ENCODE measurements at regions not wholly inside any gene's neighbourhood (a gene's known extent, or its start where the extent isn't known, plus 50 kb on each side); places are given as distances from the start of the nearest gene placed in this dataset.
A peak's percentile ranks its signal among the peaks of the same experiment; 100 is the strongest.

DNA sequence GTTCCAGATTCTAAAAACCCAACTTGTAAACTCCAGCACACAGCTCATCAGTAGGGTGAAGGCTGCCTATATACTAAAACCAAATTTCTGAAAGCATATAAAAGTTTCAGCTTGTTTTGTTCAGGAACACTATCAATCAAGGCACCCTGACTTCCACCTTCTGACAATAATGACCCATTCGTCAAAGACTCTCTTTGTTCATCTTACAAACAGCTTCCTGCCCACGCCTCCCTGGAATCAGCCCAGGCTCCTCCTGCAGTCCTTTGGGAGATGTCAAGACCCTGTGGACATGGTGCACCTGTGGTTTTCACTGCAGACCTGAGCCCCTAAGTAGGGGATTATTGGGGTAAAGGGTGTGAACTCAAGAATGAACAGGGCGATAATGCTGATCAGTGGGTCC lies 178.9 kb upstream of the CAMK1G start:
- H3K4me3 ChIP-seq (ENCODE audit: control insufficient read depth, low read depth, low read length), result no peak overlapping the region
- DNase-seq (ENCODE audit: low read depth), result no peak
- no peak for TF ChIP-seq CTCF (IDR thresholded peaks at IDR 0.05; ENCODE audit: control insufficient read depth, insufficient read depth, low read depth, low read length, missing control alignments)

- DNase-seq (ENCODE audit: low read depth), result peak; percentile 27
- no peak overlapping the region for H3K4me3 ChIP-seq (ENCODE audit: control insufficient read depth, low read depth, low read length)
- no peak for TF ChIP-seq CTCF (IDR thresholded peaks at IDR 0.05; ENCODE audit: control insufficient read depth, insufficient read depth, low read depth, low read length, missing control alignments)
These were observed 178.2 kb upstream of the CAMK1G start for GRCh38 chr1:209405183-209405814.

GRCh38 chr1:209406168-209406567 lies 177.3 kb upstream of the CAMK1G start:
- TF ChIP-seq CTCF (IDR thresholded peaks at IDR 0.05; ENCODE audit: control insufficient read depth, insufficient read depth, low read depth, low read length, missing control alignments), result no peak
- no peak for DNase-seq (ENCODE audit: low read depth)
- H3K4me3 ChIP-seq (ENCODE audit: control insufficient read depth, low read depth, low read length), result no peak overlapping the region

DNA sequence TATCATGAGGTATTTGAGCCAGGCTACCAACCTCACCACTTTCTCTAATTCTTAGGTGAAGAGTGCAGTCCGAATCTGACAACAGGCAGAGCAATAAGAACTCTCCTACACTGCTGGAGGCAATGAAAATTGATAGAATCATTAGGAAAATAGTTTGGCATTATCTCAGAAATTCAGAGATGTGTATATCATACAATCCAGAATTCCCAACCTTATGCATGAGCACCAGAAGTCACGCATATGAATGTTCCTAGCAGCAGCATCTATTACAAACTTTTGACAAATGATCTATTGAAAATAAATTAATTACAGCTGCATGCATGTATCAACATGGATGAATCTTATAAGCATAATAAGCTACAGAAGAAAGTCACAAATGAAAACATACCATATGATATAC lies 176.9 kb upstream of the CAMK1G start:
- no peak for TF ChIP-seq CTCF (IDR thresholded peaks at IDR 0.05; ENCODE audit: control insufficient read depth, insufficient read depth, low read depth, low read length, missing control alignments)
- no peak overlapping the region for H3K4me3 ChIP-seq (ENCODE audit: control insufficient read depth, low read depth, low read length)
- DNase-seq (ENCODE audit: low read depth), result no peak

DNA sequence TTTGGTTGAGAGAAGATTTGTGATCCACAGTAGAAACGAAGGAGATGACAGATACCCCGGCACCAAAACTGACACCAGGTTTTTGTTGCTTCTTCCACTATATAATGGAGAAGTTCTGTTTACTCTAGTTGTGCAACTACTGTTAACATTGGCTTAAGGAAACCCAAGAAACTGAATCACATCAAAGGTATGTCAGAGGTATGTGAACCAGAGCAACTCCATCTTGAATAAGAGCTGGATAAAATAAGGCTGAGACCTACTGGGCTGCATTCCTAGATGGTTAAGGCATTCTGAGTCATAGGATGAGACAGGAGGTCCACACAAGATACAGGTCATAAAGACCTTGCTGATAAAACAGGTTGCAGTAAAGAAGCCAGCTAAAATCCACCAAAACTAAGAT lies 173.7 kb upstream of the CAMK1G start:
- no peak overlapping the region for H3K4me3 ChIP-seq (ENCODE audit: control insufficient read depth, low read depth, low read length)
- DNase-seq (ENCODE audit: low read depth), result peak; percentile 62
- TF ChIP-seq CTCF (IDR thresholded peaks at IDR 0.05; ENCODE audit: control insufficient read depth, insufficient read depth, low read depth, low read length, missing control alignments), result no peak

DNA sequence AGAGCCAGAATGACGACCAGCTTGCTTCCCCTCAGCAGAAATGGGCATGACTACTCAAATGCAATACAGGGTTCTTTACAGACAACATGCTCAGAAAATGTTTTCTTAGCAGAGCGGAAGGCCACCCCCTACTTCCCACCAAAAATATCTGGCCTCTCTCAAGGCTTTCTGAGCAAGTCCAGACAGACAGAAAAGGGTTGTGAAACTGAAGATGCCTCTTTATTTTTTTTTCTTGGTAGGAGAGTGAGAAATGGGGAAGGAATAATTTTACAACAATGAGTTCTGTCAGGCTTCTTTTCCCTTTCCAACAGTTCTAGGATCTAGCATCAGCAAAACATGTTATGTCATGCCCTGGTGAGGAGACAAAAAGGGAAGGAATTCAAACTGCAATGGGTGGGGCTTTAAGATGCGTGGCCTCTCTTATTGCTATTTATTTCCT lies 172.0 kb upstream of the CAMK1G start:
- TF ChIP-seq CTCF (IDR thresholded peaks at IDR 0.05; ENCODE audit: control insufficient read depth, insufficient read depth, low read depth, low read length, missing control alignments), result no peak
- DNase-seq (ENCODE audit: low read depth), result no peak
- H3K4me3 ChIP-seq (ENCODE audit: control insufficient read depth, low read depth, low read length), result no peak overlapping the region

DNA sequence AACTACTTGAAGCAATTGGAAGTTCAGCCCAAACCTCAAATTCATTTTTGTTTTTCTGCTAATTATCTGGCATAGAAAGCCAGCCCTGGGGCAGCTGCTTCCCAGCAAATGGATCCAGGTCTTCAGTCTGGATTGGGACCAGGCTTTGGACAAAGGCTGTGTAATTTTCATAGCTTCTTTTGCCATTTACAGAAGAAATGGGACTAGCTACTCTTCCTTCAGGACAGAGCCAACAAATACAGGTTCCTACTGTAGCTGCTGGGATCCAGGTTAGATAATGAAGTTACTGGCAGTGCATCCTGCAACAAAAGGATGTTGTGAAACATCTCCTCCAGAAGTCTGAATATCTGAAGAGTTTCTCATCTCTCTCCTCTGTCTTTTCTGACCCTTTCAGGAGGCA lies 171.5 kb upstream of the CAMK1G start:
- DNase-seq (ENCODE audit: low read depth), result no peak
- TF ChIP-seq CTCF (IDR thresholded peaks at IDR 0.05; ENCODE audit: control insufficient read depth, insufficient read depth, low read depth, low read length, missing control alignments), result no peak
- H3K4me3 ChIP-seq (ENCODE audit: control insufficient read depth, low read depth, low read length), result no peak overlapping the region

Measured in AG09309 (cell line).